ENCODE measurements at regions not wholly inside any gene's neighbourhood (a gene's known extent, or its start where the extent isn't known, plus 50 kb on each side); places are given as distances from the start of the nearest gene placed in this dataset.
"Not testable (repeated sequence)": the region's sequence is repeated elsewhere in the genome, so short reads cannot be mapped to it uniquely, and the experiment has no call there.

DNA sequence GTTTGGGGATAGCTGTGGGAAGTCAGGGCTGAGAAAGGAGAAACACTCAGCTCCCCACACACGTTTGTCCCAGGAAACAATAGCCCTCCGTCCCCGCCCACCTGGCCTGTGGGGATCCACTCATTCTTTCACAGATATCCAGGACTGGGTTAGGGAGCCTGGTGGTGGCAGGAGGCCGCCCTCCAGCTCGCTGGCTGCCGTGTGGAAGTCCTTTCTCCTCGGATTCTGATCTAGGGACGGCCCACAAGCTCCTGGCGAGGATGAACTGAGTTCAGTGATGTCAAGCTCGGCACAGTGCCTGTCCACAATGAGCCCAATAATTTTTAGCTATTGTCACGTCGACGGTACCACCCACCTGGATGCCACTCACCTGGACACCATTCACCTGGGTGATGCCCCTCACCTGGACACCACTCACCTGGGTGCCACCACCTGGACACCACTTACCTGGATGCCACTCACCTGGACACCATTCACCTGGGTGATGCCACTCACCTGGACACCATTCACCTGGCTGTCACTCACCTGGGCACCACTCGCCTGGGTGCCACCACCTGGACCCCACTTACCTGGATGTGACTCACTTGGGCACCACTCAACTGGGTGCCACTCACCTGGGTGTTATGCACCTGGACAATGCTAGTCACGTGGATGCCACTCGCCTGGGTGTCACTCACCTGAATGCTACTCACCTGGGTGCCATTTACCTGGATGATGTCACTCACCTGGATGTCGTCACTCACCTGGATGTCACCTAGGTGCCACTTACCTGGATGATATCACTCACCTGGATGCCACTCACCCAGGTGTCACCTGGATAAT lies 172.5 kb upstream of the FOXF1 start:
- no peak for DNase-seq

DNA sequence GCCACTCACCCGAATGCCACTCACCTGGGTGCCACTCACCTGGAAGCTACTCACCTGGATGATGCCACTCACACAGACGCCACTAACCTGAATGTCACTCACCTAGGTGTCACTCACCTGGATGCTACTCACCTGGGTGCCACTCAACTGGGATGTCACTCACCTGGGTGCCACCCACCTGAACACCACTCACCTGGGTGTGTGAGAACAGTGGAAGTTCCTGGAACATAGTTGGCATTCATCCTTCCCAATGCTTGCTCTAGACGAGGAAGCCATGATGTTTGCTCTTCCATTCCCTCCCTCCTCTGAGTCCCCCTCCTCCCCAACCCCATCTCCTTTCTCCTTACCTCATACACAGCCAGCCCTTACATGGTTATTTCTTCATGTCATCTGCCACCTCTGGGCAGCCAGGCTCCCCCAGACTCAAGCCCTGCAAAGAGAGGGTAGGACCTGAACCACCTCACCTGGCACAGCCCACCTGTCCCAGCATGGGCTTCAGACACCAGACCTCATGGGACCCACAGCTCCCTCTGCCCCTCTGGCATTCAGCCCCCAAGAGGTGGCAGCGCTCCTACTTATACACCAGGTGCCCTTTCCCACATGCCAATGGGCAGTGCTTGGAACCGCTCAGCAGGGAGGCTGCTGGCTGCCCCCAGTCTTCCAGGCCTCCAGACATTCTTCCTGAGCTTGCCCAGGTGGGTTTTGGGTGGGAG lies 171.8 kb upstream of the FOXF1 start:
- DNase-seq, result no peak

DNA sequence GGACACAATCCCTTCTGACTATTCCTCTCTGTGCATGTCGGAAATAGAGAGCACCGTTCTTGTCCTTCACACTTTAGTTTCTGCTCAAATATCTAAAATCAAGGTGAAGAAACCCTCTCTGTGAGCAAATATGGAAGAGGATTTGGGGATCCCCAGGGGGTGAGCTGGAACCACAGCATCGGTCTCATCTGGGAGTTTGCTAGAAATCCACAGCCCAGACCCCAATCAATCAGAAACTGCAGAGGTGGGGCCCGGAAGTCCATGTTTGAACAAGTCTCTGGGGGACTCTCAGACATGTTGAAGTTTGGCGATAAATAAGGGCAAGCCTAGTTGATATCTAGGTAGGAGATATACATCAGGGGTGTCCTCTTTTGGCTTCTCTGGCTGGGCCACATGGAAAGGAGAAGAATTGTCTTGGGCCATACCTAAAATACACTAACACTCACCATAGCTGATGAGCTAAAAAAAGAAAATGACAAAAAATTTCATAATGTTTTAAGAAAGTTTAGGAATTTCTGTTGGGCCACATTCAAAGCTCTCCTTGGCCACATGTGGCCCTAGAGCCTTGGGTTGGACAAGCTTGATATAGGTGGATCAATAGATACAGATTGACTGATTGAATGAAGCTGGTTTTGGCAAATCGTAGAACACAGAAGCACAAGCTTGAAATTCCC lies 168.0 kb upstream of the FOXF1 start:
- DNase-seq, result no peak

DNA sequence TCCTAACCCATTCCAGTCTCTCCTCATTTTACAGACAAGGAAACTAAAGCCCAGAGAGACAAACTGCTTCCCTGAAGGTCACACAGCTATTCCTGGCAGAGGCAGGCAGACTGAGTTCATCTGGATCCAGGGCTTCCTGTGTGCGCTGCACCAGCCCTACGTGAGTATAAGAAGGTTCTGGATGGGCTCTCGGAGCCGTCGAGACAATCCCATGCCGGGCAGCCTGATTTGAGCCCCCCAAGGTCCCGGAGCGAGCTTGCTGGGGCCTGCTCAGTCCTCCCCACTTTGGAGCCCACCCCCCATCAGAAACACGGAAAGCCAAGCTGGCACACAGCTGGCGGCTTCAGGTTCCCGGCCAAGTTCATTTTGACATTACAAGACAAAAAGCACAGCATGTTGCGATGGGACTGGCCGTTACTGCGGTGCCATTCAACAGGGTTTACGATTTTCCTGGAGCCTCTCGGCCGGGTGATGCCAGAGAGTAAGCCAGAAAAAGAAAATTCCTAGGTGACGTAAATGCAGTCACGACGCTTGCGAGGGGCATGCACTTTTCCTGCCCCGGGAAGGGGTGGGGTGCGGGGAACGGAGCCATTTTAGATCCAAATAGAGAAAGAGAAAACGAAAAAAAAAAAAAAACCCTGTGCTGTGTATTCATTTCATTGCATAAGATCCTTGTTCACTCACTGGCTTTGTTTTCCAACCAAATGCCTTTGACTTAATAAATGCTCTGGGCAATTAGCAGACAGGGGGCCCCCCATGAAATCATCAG lies 167.1 kb upstream of the FOXF1 start:
- no peak for DNase-seq

DNA sequence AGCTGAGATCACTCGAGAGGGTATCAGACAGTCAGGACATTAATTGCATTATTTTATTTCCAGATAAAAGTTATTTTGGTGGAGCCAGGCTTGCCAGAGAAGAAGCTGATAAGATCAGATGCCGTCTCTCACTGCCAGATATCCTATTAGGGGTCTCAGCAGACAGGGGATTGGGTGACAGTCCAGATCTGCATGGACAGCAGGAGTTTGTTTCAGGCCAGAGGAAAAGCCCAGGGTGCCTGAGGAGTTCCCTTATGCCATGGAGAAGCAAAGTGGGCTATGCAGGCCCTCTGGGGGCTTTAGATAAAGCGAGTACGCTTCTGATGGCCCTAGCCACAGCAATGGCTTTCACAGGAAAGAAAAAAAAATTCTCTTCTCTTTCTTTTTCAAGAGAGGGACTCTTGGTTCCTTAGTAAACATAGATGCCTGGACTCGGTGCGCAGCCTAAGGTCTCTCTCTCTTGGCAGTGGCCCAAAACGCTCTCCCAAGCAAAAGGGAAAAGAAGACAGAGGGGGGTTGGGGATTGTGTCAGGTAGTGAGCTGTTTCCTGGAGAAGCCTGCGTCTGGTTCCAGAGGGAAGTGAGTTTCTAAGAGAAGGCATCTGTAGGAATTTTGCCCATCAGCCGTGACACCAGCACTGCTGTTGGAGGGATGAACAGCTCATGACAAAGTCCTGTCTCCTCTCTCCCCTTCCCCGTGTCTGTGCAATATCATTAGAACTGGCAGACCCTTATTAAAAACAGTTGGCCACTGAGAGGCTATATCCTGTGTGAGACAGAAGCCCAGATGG lies 166.3 kb upstream of the FOXF1 start:
- no peak for DNase-seq

DNA sequence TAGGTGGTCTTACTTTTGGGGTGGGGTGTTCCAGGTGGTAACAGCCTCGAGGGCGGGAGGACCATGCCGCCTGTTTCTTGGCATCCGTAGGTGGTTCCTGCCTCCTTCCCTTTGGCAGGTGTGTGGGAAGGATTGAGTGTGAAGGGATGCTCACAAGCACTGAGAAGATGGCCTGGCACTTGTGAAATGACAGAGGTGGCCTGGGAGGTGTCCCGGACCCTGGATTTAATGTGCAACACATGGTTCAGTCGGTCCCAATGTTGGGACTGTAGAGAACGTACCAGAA lies 165.8 kb upstream of the FOXF1 start:
- no peak for DNase-seq

DNA sequence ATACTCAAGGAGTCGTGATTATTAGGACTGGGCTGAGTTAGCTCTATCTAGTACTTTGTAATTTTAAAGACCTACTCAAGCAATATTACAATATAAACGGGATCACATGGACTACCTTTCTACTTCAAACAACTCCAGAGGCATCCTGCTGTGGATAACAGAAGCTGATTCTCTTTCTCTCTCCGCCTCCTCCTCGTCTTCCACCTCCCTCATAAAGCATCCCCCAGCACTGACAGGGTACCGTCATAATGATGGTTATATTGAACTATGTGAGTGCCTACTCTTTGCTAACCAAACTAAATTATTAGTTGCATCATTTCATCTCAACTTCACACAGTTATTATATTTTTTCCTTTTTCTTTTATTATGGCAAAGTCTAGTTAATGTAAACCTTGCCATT lies 165.4 kb upstream of the FOXF1 start:
- DNase-seq, result no peak

DNA sequence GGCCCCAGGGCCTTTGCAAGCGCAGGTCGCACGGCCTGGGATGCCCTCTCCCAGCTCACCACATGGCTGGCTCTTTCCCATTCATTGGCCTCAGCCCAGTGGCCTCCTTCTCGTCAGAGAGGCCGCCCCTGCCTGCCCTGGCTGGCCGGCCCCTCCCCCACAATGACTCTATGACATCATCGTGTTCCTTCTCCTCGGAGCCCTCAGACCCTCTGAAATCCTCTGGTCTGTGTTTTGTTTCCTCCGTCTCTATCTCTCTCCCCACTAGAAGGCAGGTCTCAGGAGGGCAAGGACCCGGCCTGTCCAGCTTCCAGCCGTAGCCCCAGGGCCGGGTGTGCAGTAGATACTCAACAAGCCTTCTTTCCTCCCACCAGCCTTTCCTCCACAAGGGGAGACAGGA lies 164.8 kb upstream of the FOXF1 start:
- DNase-seq, result no peak

DNA sequence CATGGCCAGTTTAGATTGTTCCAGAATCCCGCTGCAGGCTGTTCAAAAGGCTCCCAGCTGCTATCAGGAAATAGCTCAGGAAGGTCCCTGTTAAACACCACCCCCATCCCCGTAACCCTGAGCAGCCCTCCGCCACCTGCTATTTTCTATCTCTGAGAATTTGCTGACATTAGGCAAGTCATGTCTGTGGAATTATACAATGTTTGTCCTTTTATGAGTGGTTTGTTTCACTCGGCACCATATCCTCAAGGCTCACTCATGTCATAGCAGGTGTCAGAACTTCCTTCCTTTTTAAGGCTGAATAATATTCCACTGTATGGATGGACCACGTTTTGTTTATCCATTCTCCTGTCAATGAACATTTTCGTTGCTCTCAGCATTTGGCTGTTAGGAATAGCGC lies 164.3 kb upstream of the FOXF1 start:
- DNase-seq, result no peak

DNA sequence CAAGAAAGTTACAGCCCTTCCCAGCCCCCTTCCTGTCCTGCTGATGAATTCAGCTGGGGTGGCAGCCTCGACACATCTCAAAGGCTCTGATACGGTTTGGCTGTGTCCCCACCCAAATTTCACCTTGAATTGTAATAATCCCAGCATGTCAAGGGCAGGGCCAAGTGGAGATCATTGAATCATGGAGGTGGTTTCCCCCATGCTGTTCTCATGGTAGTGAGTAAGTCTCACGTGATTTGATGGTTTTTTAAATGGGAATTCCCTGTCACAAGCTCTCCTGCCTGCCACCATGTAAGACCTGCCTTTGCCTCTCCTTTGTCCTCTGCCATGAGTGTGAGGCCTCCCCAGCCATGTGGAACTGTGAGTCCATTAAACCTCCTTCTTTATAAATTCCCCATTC lies 163.2 kb upstream of the FOXF1 start:
- no peak for DNase-seq

DNA sequence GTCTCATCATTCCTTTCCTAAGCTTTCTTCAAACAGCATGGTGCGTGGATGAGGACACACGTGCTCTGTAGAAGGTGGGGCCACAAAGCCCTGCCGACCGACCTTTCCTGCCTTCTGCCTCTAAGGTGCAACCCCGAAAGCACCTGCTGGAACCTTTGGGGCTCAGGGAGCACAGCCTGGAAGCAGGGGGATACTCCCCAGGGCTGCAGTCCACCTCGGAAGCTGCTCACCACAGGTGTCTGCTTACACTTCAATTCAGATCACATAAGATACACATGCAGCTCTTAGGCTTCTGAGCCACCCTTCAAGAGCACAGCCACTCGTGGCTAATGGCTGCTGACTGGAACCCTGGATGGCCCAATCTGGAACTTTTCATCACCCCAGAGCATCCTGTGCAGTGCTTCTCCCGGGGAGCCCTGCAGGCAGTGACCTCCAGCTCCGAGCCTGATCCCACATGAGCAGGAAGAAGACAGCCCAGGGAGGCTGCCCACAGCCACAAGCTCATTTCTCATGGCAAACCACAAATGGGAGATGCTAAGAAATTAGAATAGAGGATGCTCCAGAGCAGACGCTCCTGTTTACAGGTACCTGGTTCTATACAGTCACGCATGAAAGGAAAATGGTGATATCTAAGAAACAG lies 162.3 kb upstream of the FOXF1 start:
- no peak for DNase-seq

DNA sequence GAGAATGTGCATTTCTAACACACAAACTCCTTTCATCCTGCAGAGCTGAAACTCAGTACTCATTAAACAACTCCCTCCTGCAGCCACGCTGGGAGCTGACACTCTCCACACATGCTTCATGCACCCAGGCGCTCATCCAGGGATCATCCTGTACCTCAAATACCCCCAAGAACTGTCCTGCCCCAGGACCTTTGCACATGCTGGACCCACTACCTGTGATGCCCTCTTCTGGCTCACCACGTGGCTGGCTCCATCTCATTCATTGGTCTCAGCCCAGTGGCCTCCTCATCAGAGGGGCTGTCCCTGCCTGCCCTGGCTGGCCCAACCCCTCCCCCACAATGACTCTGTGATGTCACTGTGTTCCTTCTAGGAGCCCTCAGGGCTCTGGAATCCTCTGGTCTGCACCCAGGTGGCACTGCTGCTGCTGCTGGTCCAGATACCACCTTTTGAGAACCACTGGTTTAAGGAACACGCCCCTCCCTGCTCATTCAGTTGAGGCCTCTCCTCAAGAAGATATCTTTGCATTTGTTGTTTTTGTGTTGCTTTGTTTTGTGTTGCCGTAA lies 160.9 kb upstream of the FOXF1 start:
- DNase-seq, result no peak

DNA sequence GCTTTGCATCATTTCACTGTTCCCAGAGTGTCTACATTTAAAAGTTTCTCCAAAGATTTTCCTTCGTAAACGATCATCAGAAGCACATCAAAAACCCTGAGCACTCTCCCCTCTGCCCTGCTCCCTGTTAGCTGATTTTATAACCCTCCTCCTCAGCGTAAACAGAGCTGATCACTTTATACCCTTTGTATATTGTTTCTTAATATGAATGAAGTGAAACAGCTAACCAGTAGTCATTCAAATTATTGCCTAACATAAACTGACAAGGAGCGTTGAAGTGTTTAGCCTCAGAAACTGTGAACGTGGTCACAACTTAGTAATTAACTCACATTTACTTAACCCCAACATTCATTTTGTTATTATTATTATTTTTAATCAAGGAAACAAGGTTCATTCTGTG lies 160.0 kb upstream of the FOXF1 start:
- no peak for DNase-seq

DNA sequence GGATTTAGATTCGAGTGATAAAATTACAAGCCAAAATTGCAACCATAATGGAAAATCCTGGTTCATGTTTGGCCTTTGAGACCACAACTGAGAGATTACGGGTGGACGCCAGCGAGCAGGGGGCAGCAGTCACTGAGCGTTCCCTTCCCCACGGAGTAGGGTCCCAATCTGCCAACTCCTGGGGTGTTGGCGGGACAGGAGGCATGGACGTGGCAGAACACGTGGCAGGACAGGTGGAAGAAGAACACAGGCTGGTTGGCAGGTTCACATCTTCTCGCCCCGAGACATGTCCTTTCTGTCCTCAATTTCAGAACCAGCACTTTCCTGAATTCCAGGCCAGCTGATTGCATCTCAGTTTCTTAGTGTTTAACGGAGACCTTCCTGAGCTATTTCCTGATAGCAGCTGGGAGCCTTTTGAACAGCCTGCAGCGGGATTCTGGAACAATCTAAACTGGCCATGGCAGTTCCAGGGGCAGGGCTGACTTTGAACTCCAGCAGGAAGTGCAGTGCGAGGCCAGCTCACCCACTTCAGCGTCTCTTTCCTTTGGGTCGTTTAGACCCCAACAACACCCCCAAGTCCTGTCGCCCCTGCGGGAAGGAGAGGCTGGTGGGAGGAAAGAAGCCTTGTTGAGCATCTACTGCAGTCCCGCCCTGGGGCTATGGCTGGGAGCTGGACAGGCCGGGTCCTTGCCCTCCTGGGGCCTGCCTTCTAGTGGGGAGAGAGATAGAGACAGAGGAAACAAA lies 159.1 kb upstream of the FOXF1 start:
- DNase-seq, result no peak

DNA sequence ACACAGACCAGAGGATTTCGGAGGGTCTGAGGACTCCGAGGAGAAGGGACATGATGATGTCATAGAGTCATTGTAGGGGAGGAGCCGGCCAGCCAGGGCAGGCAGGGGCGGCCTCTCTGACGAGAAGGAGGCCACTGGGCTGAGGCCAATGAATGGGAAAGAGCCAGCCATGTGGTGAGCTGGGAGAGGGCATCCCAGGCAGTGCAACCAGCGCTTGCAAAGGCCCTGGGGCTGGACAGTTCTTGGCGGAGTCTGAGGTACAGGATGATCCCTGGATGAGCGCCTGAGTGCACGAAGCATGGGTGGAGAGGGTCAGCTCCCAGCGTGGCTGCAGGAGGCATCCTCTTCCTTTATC lies 158.6 kb upstream of the FOXF1 start:
- DNase-seq, result not testable (repeated sequence)

DNA sequence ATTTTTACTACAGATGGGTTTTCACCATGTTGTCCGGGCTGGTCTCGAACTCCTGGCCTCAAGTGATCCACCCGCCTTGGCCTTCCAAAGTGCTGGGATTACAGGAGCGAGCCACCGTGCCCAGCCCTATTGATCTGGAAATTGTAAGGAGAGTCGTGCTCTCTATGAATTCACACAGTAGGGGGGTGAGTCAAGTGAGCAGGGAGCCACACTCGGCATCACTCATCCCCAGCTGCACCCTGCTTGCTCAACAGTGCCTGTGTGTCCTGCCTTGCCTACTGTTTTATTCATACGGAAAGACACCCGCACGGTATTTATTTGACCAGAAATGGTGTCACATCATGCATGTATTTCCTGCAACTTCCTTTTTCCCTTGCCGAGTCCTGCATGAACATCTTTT lies 157.2 kb upstream of the FOXF1 start:
- DNase-seq, result no peak

DNA sequence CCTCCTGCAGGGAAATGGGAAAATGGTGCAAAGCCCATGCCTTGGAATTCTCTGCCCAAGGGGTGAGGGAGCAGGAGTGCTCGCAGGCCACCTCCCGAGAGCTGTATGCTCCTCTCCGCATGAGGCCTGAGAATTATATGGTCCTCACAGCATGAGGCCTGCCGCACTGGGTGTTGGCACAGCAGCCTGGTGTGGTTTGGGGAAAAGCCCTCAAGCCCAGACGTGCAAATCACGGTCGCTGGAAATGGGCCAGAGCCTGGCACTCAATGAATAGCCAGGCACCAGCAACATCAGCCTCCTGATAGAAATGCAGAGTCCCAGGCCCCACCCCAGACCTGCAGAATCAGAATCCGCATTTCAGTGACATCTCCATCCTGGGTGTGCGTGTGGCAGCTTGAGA lies 156.4 kb upstream of the FOXF1 start:
- DNase-seq, result no peak

DNA sequence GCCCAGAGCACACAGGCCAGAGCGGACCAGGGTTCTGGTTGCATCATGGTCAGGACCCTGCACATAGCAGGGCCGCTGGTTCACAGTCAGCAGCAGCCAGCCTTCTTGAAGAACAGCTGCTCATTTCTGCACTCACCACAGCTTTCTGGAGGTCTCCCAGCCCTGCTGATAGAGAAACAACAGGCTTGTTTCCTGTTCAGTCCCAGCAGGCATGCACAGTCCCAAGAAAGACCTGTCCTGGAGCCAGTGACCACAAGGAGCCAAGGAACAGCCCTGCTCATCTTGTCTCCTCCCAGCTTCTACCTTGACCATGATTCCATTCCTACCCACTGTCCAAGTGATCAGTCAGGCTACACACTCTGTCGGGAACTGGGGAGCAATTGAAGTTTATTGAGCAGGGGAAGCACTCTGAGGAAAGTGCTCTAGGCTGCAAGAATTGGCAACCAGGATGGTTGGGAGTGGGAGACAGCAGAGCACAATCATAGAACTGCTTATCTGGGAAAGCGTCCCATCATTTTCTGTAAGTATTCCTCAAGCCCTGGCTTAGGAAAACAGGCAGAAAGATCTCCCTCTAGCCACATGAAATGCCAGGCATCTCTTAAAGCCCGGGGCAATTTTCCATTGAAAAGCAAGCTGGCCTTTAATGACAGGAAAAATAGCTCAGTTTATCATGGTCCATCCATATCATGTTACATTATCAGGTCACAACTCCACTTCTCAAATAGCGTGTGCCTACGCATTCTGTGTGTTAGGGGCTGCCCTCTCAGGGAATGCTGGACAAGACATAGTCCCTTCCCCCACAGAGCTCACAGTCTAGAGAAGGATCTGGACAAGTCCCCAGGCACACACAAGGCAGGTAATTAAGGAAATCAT lies 155.4 kb upstream of the FOXF1 start:
- DNase-seq, result no peak

DNA sequence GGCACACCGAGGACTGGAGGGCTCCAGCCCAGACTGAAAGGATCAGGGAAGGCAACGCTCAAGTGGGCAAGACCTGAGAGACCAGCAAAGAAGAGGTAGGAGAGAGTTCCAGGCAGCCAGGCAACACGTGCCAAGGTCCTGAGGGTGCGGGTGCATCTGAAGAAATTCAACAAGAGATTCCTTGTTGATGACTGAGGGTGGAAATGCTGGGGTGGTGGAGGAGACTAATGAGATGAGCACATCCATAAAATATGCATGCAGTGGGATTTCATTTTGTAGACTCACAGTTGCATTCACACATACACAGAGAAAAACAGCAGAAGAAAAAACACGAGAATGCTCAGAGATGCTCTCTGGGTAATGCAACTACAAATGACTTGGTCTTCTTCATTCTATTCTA lies 154.8 kb upstream of the FOXF1 start:
- no peak for DNase-seq

DNA sequence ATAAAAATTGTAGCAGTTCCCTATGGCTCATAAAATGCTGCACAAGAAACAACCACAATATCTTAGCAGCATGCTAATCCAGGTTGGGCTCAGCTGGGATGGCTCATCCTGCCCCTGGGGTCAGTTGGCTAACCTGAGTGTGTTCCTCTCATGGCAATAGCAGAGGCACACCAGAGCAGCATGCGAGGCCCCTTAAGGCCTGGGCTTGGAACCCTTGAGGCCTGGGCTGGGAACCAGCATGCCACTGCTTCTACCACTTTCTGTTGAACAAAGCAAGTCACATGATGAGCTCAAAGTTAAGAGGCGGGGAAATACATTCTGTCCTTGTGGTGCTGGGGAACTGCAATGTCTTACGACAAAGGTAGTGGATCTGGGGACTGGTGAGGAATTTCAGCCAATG lies 154.4 kb upstream of the FOXF1 start:
- DNase-seq, result no peak
